Neural progenitor cell (in vitro differentiated cells): ENCODE measurements at regions not wholly inside any gene's neighbourhood (a gene's known extent, or its start where the extent isn't known, plus 50 kb on each side); places are given as distances from the start of the nearest gene placed in this dataset.

ENCODE experiments used
- DNase-seq: peaks from one replicate; pipeline ENCODE4 v3.0.0-alpha.2; 2016; ENCODE audit warnings: low spot score
- H2AFZ ChIP-seq: fragments of 200-600 bp; sonication (generic); replicated peaks from 2 replicates; pipeline ENCODE4 v1.6.1; 2016; ENCODE audit warnings: antibody characterized with exemption
- H3F3A ChIP-seq: fragments of 200-600 bp; sonication (generic); 2 replicates; pipeline ENCODE4 v1.6.1; 2016; ENCODE audit warnings: antibody characterized with exemption, low read depth
- H3K27ac ChIP-seq: fragments of 200-600 bp; sonication (generic); 2 replicates; pipeline ENCODE4 v1.5.1; 2016; ENCODE audit warnings: mild to moderate bottlenecking
- H3K27me3 ChIP-seq: fragments of 200-600 bp; sonication (generic); 2 replicates; pipeline ENCODE4 v1.6.1; 2016; ENCODE audit warnings: mild to moderate bottlenecking, moderate library complexity
- H3K36me3 ChIP-seq: fragments of 200-600 bp; sonication (generic); 2 replicates; pipeline ENCODE4 v1.5.1; 2016
- H3K4me1 ChIP-seq: fragments of 200-600 bp; sonication (generic); 2 replicates; pipeline ENCODE4 v1.6.1; 2016; ENCODE audit warnings: mixed run types
- H3K4me2 ChIP-seq: fragments of 200-600 bp; sonication (generic); 2 replicates; pipeline ENCODE4 v1.6.1; 2016
- H3K4me3 ChIP-seq: fragments of 200-600 bp; sonication (generic); 2 replicates; pipeline ENCODE4 v1.5.1; 2016
- H3K79me2 ChIP-seq: fragments of 200-600 bp; sonication (generic); 2 replicates; pipeline ENCODE4 v1.6.1; 2016; ENCODE audit warnings: low read depth
- H3K9ac ChIP-seq: fragments of 200-600 bp; sonication (generic); 2 replicates; pipeline ENCODE4 v1.6.1; 2016
- H3K9me3 ChIP-seq: fragments of 200-600 bp; sonication (generic); 2 replicates; pipeline ENCODE4 v1.5.1; 2016; ENCODE audit warnings: low read depth
- H4K20me1 ChIP-seq: fragments of 200-600 bp; sonication (generic); 2 replicates; pipeline ENCODE4 v1.6.1; 2016; ENCODE audit warnings: low read depth
- H3K27ac Mint-ChIP-seq: 3 replicates; pipeline ENCODE4 v1.8.0; 2021; ENCODE audit warnings: mixed read lengths
- H3K27me3 Mint-ChIP-seq: 2 replicates; pipeline ENCODE4 v1.8.0; 2022; ENCODE audit warnings: low read depth, mild to moderate bottlenecking, inconsistent platforms, moderate library complexity, mixed read lengths; ENCODE audit not compliant: insufficient read depth
- H3K36me3 Mint-ChIP-seq: 3 replicates; pipeline ENCODE4 v1.8.0; 2021; ENCODE audit warnings: mixed read lengths
- H3K4me1 Mint-ChIP-seq: 3 replicates; pipeline ENCODE4 v1.8.0; 2021; ENCODE audit warnings: mixed read lengths
- H3K4me3 Mint-ChIP-seq: 3 replicates; pipeline ENCODE4 v1.8.0; 2021; ENCODE audit warnings: mild to moderate bottlenecking, moderate library complexity, mixed read lengths
- H3K9me3 Mint-ChIP-seq: 3 replicates; pipeline ENCODE4 v1.8.0; 2020; ENCODE audit warnings: mixed read lengths
- EZH2 ChIP-seq: fragments of 200-600 bp; sonication (generic); IDR thresholded peaks from 2 replicates; pipeline ENCODE4 v1.6.1; 2017; ENCODE audit warnings: antibody characterized with exemption, mild to moderate bottlenecking, moderate library complexity
- EZH2phosphoT487 ChIP-seq: fragments of 200-600 bp; sonication (generic); IDR thresholded peaks from 2 replicates; pipeline ENCODE4 v1.6.1; 2017; ENCODE audit warnings: antibody characterized with exemption
- TF ChIP-seq, protein P1 (sequence below): fragments of 200-600 bp; sonication (generic); IDR thresholded peaks from 2 replicates; pipeline ENCODE4 v1.5.1; 2017; ENCODE audit warnings: antibody characterized with exemption, mild to moderate bottlenecking

- peaks cover 11% of the 10 kb centered on the region for H3K9me3 Mint-ChIP-seq
- Histone ChIP-seq H2AFZ (no peak overlapping the region), H3K4me3 (no peak overlapping the region), H3K36me3 (no peaks in the 10 kb centered on the region), H3K27me3 (peaks cover 36% of the 10 kb centered on the region), H3K27ac (no peak overlapping the region), H3K9ac (no peak overlapping the region), H3K79me2 (no peaks in the 10 kb centered on the region), H3K4me2 (no peak overlapping the region), H3F3A (peaks cover 16% of the 10 kb centered on the region), H3K9me3 (no peaks in the 10 kb centered on the region), H3K4me1 (no peaks in the 10 kb centered on the region), H4K20me1 (no peaks in the 10 kb centered on the region)
- H3K27me3 Mint-ChIP-seq = peaks cover 3% of the 10 kb centered on the region
- H3K36me3 Mint-ChIP-seq = no peaks in the 10 kb centered on the region
- H3K4me1 Mint-ChIP-seq = no peaks in the 10 kb centered on the region
- H3K27ac Mint-ChIP-seq = no peak overlapping the region
- no peak for TF ChIP-seq EZH2phosphoT487
- TF ChIP-seq, protein P1, sequence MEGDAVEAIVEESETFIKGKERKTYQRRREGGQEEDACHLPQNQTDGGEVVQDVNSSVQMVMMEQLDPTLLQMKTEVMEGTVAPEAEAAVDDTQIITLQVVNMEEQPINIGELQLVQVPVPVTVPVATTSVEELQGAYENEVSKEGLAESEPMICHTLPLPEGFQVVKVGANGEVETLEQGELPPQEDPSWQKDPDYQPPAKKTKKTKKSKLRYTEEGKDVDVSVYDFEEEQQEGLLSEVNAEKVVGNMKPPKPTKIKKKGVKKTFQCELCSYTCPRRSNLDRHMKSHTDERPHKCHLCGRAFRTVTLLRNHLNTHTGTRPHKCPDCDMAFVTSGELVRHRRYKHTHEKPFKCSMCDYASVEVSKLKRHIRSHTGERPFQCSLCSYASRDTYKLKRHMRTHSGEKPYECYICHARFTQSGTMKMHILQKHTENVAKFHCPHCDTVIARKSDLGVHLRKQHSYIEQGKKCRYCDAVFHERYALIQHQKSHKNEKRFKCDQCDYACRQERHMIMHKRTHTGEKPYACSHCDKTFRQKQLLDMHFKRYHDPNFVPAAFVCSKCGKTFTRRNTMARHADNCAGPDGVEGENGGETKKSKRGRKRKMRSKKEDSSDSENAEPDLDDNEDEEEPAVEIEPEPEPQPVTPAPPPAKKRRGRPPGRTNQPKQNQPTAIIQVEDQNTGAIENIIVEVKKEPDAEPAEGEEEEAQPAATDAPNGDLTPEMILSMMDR = no peak
- no peak for DNase-seq
- H3K4me3 Mint-ChIP-seq = no peak overlapping the region
Measured at GRCh38 chr22:47657224-47657623, 894.8 kb downstream of the TBC1D22A start.

DNA sequence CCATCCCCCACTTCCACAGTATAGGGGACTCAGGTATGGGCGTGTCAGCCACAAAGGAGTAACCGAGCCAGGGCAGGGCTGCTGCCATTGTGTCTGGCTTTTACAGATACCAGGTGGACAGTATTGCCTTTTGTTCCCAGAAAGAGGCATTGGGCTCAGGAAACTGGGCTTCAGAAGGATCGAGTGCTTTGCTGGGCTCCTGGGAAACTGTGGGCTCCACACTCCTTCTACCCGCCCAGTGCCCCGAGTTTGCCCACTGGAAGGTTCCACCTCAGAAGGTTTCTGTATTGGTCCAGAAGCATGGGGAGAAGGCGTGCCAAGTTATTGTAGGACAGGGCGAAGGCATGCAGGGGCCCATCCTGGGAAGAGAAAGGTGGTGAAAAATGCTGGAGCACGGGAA lies 894.4 kb downstream of the TBC1D22A start:
- H3K27me3 Mint-ChIP-seq = peaks cover 3% of the 10 kb centered on the region

GRCh38 chr22:47655930-47656329 lies 893.5 kb downstream of the TBC1D22A start:
- Mint-ChIP-seq H3K4me3 (no peak overlapping the region), H3K9me3 (peaks cover 11% of the 10 kb centered on the region), H3K36me3 (no peaks in the 10 kb centered on the region), H3K27me3 (peaks cover 3% of the 10 kb centered on the region), H3K4me1 (no peaks in the 10 kb centered on the region), H3K27ac (no peak overlapping the region)
- Histone ChIP-seq H3K36me3 (no peaks in the 10 kb centered on the region), H3K9ac (no peak overlapping the region), H3K27me3 (peaks cover 23% of the 10 kb centered on the region), H3K27ac (no peak overlapping the region), H4K20me1 (no peaks in the 10 kb centered on the region), H3K9me3 (no peaks in the 10 kb centered on the region), H3K4me1 (no peaks in the 10 kb centered on the region), H3F3A (peaks cover 16% of the 10 kb centered on the region), H3K4me3 (no peak overlapping the region), H3K79me2 (no peaks in the 10 kb centered on the region), H2AFZ (no peak overlapping the region), H3K4me2 (no peak overlapping the region)
- no peak for DNase-seq
- TF ChIP-seq, protein P1 = no peak
- TF ChIP-seq EZH2 = no peak
- TF ChIP-seq EZH2phosphoT487 = no peak

More for the DNA sequence above, 894.4 kb downstream of the TBC1D22A start:
- Histone ChIP-seq H3K4me3 (no peak overlapping the region), H3K79me2 (no peaks in the 10 kb centered on the region), H2AFZ (no peak overlapping the region), H3K27me3 (peaks cover 32% of the 10 kb centered on the region), H4K20me1 (no peaks in the 10 kb centered on the region), H3K4me1 (no peaks in the 10 kb centered on the region), H3K4me2 (no peak overlapping the region), H3K27ac (no peak overlapping the region), H3K9ac (no peak overlapping the region), H3K9me3 (no peaks in the 10 kb centered on the region), H3F3A (peaks cover 16% of the 10 kb centered on the region), H3K36me3 (no peaks in the 10 kb centered on the region)
- Mint-ChIP-seq H3K36me3 (no peaks in the 10 kb centered on the region), H3K27ac (no peak overlapping the region), H3K4me1 (no peaks in the 10 kb centered on the region), H3K9me3 (peaks cover 11% of the 10 kb centered on the region), H3K4me3 (no peak overlapping the region)
- DNase-seq = no peak
- no peak for TF ChIP-seq EZH2
- TF ChIP-seq EZH2phosphoT487 = no peak
- TF ChIP-seq, protein P1 = no peak
